Activated T-helper 1 cell treated with anti-CD3 and anti-CD28 coated beads, Interleukin-12 subunit alpha, Interleukin-12 subunit beta, Interleukin-2, Interleukin-4 antibody, amounts not matched to agents 30 ng/mL and 10 ng/mL and 1 ng/mL, durations not matched to agents 14 hours and 24 hours and 36 hours (primary cell): ENCODE measurements at regions not wholly inside any gene's neighbourhood (a gene's known extent, or its start where the extent isn't known, plus 50 kb on each side); places are given as distances from the start of the nearest gene placed in this dataset.
"Not testable (repeated sequence)": the region's sequence is repeated elsewhere in the genome, so short reads cannot be mapped to it uniquely, and the experiment has no call there.

Experiments used
- DNase-seq: peaks from one replicate; pipeline ENCODE4 v3.0.0; 2021; ENCODE audit warnings: low spot score
- H3K27ac Mint-ChIP-seq: one replicate; pipeline ENCODE4 v1.8.0; 2021; ENCODE audit warnings: mild to moderate bottlenecking, mixed read lengths
- H3K27me3 Mint-ChIP-seq: one replicate; pipeline ENCODE4 v1.8.0; 2022; ENCODE audit warnings: mild to moderate bottlenecking, moderate library complexity, mixed read lengths; ENCODE audit not compliant: insufficient read depth
- H3K36me3 Mint-ChIP-seq: one replicate; pipeline ENCODE4 v1.8.0; 2021; ENCODE audit warnings: low read depth, mixed read lengths
- H3K4me1 Mint-ChIP-seq: one replicate; pipeline ENCODE4 v1.8.0; 2021; ENCODE audit warnings: low read depth, mixed read lengths
- H3K4me3 Mint-ChIP-seq: one replicate; pipeline ENCODE4 v1.8.0; 2021; ENCODE audit warnings: mild to moderate bottlenecking, moderate library complexity, mixed read lengths
- H3K9me3 Mint-ChIP-seq: one replicate; pipeline ENCODE4 v1.8.0; 2021; ENCODE audit warnings: mixed read lengths
- intact Hi-C: fragments of 100-400 bp; cut with micrococcal nuclease; formaldehyde crosslinking; loops from one replicate; pipeline ENCODE4 v1.15.1; 2024

DNA sequence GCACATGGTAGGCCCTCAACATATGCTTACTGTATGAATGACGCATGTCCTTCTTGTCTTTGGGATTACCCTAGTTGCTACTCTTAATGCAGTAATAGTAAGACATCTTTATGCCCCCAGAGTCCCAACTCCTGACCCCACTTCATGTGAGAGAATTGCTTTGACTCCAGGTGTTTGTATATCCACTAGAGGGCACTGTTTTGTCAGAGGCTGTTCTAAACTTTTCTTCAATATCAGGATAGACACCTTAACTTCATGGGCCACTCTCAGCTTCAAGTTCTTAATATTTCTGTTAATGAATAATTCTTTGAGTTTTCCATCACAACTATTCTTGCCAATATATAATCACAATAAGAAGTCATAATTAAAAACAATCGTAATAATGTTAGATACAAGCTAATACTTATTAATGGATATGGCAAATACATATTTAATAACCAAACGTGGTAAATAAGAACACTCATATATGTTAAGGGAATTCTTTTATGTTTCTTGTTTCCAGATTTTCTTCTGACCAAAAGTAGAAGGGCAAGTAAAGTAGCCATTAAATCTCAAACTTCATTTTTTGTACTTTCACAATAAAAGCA, 337.2 kb upstream of the DNAJC19 start:
- intact Hi-C loops, result loop anchor here (1.0 kb wide), 1 partner anchor 374 kb away; no protein-coding TSS in a partner anchor
- H3K4me3 Mint-ChIP-seq, result no peak overlapping the region
- H3K4me1 Mint-ChIP-seq, result no peaks in the 10 kb centered on the region
- no peaks in the 10 kb centered on the region for H3K27me3 Mint-ChIP-seq
- no peak overlapping the region for H3K27ac Mint-ChIP-seq
- H3K9me3 Mint-ChIP-seq, result peaks cover 9% of the 10 kb centered on the region
- H3K36me3 Mint-ChIP-seq, result no peaks in the 10 kb centered on the region
- no peak for DNase-seq

DNA sequence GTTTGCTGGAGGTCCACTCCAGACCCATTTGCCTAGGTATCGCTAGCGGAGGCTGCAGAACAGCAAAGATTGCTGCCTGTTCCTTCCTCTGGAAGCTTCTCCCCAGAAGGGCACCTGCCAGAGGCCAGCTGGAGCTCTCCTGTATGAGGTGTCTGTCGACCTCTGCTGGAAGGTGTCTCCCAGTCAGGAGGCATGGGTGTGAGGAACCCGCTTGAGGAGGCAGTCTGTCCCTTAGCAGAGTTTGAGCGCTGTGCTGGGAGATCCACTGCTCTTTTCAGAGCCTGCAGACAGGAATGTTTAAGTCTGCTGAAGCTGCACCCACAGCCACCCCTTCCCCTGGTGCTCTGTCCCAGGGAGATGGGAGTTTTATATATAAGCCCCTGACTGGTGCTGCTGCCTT, 335.0 kb upstream of the DNAJC19 start:
- H3K9me3 Mint-ChIP-seq, H3K4me3 Mint-ChIP-seq, intact Hi-C loops, H3K27me3 Mint-ChIP-seq, H3K36me3 Mint-ChIP-seq, H3K4me1 Mint-ChIP-seq, H3K27ac Mint-ChIP-seq, DNase-seq: not testable (repeated sequence)

DNA sequence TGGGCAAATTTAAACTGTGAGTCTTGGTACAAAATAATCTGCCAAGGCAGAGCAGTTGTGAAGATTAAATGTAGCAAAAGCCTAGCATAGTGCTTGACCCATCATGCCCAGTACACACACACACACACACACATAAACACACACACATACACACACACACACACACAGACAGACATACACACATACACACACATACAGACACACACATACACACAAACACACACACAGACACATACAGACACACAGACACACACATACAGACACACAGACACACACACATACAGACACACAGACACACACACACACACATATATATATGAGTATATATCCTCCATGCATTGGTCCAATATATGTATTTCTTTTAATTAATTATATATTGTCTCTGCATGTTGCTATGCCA, 328.8 kb upstream of the DNAJC19 start:
- no peaks in the 10 kb centered on the region for H3K4me1 Mint-ChIP-seq
- H3K27me3 Mint-ChIP-seq, result no peaks in the 10 kb centered on the region
- intact Hi-C loops, result no loop called here
- peaks cover 9% of the 10 kb centered on the region for H3K9me3 Mint-ChIP-seq
- H3K36me3 Mint-ChIP-seq, result no peaks in the 10 kb centered on the region
- H3K27ac Mint-ChIP-seq, result no peak overlapping the region
- no peak for DNase-seq
- H3K4me3 Mint-ChIP-seq, result no peak overlapping the region

DNA sequence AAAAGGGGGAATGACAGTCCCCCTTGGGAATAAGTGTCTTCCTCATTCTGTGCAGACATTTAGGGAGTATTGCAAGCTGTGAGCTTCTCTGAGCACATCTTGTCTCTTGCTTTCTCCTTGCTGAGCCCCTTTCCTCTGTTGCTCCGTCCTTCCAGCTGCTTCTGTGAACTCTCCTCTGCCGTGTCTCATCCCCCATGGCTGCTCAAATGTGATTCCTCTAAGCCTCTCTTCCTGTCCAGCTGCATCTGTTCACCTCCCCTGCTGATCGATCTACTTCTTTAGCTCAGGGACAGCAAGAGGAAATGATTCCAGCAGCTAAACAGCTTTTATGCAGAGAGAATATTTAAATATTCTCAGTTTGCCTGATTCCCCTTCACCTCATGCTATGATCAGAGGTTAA, 328.0 kb upstream of the DNAJC19 start:
- H3K27ac Mint-ChIP-seq, result no peak overlapping the region
- no peak for DNase-seq
- H3K9me3 Mint-ChIP-seq, result peaks cover 8% of the 10 kb centered on the region
- no peaks in the 10 kb centered on the region for H3K36me3 Mint-ChIP-seq
- H3K4me1 Mint-ChIP-seq, result no peaks in the 10 kb centered on the region
- intact Hi-C loops, result no loop called here
- H3K4me3 Mint-ChIP-seq, result no peak overlapping the region
- H3K27me3 Mint-ChIP-seq, result no peaks in the 10 kb centered on the region

- no peaks in the 10 kb centered on the region for H3K36me3 Mint-ChIP-seq
- no peak overlapping the region for H3K4me3 Mint-ChIP-seq
- intact Hi-C loops, result no loop called here
- peaks cover 3% of the 10 kb centered on the region for H3K27me3 Mint-ChIP-seq
- no peaks in the 10 kb centered on the region for H3K4me1 Mint-ChIP-seq
- DNase-seq, result no peak
- H3K27ac Mint-ChIP-seq, result no peak overlapping the region
- no peaks in the 10 kb centered on the region for H3K9me3 Mint-ChIP-seq
These were observed 326.9 kb upstream of the DNAJC19 start for GRCh38 chr3:181316482-181316881.

- H3K27ac Mint-ChIP-seq, result no peak overlapping the region
- H3K9me3 Mint-ChIP-seq, result no peaks in the 10 kb centered on the region
- intact Hi-C loops, result no loop called here
- H3K4me1 Mint-ChIP-seq, result no peaks in the 10 kb centered on the region
- peaks cover 3% of the 10 kb centered on the region for H3K27me3 Mint-ChIP-seq
- H3K36me3 Mint-ChIP-seq, result no peaks in the 10 kb centered on the region
- H3K4me3 Mint-ChIP-seq, result no peak overlapping the region
- DNase-seq, result no peak
These were observed 323.8 kb upstream of the DNAJC19 start for GRCh38 chr3:181313335-181313734.

GRCh38 chr3:181311186-181311585, 321.6 kb upstream of the DNAJC19 start:
- Mint-ChIP-seq H3K4me3 (no peak overlapping the region), H3K27ac (no peak overlapping the region), H3K9me3 (peaks cover 6% of the 10 kb centered on the region), H3K36me3 (no peaks in the 10 kb centered on the region), H3K27me3 (peaks cover 3% of the 10 kb centered on the region), H3K4me1 (no peaks in the 10 kb centered on the region)
- DNase-seq, result no peak
- intact Hi-C loops, result no loop called here

- H3K4me3 Mint-ChIP-seq, result no peak overlapping the region
- no peak for DNase-seq
- H3K27me3 Mint-ChIP-seq, result no peaks in the 10 kb centered on the region
- H3K36me3 Mint-ChIP-seq, result no peaks in the 10 kb centered on the region
- no peak overlapping the region for H3K27ac Mint-ChIP-seq
- no peaks in the 10 kb centered on the region for H3K4me1 Mint-ChIP-seq
- intact Hi-C loops, result no loop called here
- peaks cover 6% of the 10 kb centered on the region for H3K9me3 Mint-ChIP-seq
These were observed 313.4 kb upstream of the DNAJC19 start for GRCh38 chr3:181302960-181303359.

GRCh38 chr3:181300033-181300432, 310.5 kb upstream of the DNAJC19 start:
- peaks cover under 1% of the 10 kb centered on the region for H3K27me3 Mint-ChIP-seq
- no peaks in the 10 kb centered on the region for H3K4me1 Mint-ChIP-seq
- no peak for DNase-seq
- H3K27ac Mint-ChIP-seq, result no peak overlapping the region
- intact Hi-C loops, result no loop called here
- H3K9me3 Mint-ChIP-seq, result no peaks in the 10 kb centered on the region
- H3K36me3 Mint-ChIP-seq, result no peaks in the 10 kb centered on the region
- no peak overlapping the region for H3K4me3 Mint-ChIP-seq

- Mint-ChIP-seq H3K27me3 (peaks cover 2% of the 10 kb centered on the region), H3K4me3 (no peak overlapping the region), H3K9me3 (no peaks in the 10 kb centered on the region), H3K27ac (no peak overlapping the region), H3K36me3 (no peaks in the 10 kb centered on the region), H3K4me1 (no peaks in the 10 kb centered on the region)
- no peak for DNase-seq
- intact Hi-C loops, result no loop called here
These were observed 308.9 kb upstream of the DNAJC19 start for GRCh38 chr3:181298421-181298820.

DNA sequence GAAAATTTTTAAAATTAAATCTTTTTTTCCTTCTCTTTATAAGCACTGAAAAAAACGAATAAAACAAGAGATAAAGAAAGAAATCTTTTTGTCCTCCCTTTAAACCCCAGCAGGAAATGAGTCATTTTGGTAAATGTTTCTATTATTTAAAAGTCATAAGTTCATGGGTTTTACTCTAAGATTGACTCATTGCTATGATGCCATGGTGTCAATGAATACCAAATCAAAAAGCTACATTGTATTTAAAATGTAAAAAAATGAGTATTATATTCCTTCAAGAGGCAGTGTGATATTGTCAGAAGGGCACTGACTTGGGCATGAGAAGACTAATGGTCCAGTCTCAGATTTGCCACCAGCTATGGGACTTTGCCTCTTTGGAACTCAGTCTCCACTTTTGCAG, 303.4 kb upstream of the DNAJC19 start:
- Mint-ChIP-seq H3K27ac (no peak overlapping the region), H3K9me3 (no peaks in the 10 kb centered on the region), H3K4me3 (no peak overlapping the region), H3K36me3 (no peaks in the 10 kb centered on the region), H3K27me3 (peaks cover 2% of the 10 kb centered on the region), H3K4me1 (no peaks in the 10 kb centered on the region)
- intact Hi-C loops, result no loop called here
- DNase-seq, result no peak

GRCh38 chr3:181290941-181291340, 301.4 kb upstream of the DNAJC19 start:
- Mint-ChIP-seq H3K36me3 (no peaks in the 10 kb centered on the region), H3K4me3 (no peak overlapping the region), H3K9me3 (no peaks in the 10 kb centered on the region), H3K27ac (no peak overlapping the region), H3K4me1 (no peaks in the 10 kb centered on the region), H3K27me3 (peaks cover 2% of the 10 kb centered on the region)
- no peak for DNase-seq
- intact Hi-C loops, result no loop called here

- no peak for DNase-seq
- intact Hi-C loops, result no loop called here
- Mint-ChIP-seq H3K36me3 (no peaks in the 10 kb centered on the region), H3K4me1 (no peaks in the 10 kb centered on the region), H3K27me3 (no peaks in the 10 kb centered on the region), H3K9me3 (no peaks in the 10 kb centered on the region), H3K27ac (no peak overlapping the region), H3K4me3 (no peak overlapping the region)
These were observed 299.8 kb upstream of the DNAJC19 start for GRCh38 chr3:181289306-181289705.

DNA sequence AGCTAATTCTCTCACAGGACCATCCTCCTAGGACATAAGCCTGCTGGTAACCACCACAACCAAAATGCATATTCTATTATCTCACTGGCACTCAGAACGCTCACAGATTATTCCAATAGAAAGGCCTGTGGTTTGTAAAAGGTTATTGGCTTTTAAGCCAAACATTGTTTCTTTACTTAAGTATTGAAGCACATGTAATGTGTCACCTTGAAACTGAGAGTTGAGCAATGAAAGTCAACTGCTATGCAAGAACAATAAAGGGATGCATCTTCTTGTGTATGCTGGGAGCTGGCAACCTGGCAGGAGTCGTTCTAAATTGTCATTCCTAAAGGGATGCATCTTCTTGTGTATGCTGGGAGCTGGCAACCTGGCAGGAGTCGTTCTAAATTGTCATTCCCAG, 298.6 kb upstream of the DNAJC19 start:
- peaks cover 1% of the 10 kb centered on the region for H3K27me3 Mint-ChIP-seq
- no peak for DNase-seq
- intact Hi-C loops, result no loop called here
- H3K36me3 Mint-ChIP-seq, result no peaks in the 10 kb centered on the region
- H3K4me1 Mint-ChIP-seq, result no peaks in the 10 kb centered on the region
- H3K27ac Mint-ChIP-seq, result no peak overlapping the region
- H3K4me3 Mint-ChIP-seq, result no peak overlapping the region
- H3K9me3 Mint-ChIP-seq, result no peaks in the 10 kb centered on the region
